ENCODE measurements at regions not wholly inside any gene's neighbourhood (a gene's known extent, or its start where the extent isn't known, plus 50 kb on each side); places are given as distances from the start of the nearest gene placed in this dataset.

DNA sequence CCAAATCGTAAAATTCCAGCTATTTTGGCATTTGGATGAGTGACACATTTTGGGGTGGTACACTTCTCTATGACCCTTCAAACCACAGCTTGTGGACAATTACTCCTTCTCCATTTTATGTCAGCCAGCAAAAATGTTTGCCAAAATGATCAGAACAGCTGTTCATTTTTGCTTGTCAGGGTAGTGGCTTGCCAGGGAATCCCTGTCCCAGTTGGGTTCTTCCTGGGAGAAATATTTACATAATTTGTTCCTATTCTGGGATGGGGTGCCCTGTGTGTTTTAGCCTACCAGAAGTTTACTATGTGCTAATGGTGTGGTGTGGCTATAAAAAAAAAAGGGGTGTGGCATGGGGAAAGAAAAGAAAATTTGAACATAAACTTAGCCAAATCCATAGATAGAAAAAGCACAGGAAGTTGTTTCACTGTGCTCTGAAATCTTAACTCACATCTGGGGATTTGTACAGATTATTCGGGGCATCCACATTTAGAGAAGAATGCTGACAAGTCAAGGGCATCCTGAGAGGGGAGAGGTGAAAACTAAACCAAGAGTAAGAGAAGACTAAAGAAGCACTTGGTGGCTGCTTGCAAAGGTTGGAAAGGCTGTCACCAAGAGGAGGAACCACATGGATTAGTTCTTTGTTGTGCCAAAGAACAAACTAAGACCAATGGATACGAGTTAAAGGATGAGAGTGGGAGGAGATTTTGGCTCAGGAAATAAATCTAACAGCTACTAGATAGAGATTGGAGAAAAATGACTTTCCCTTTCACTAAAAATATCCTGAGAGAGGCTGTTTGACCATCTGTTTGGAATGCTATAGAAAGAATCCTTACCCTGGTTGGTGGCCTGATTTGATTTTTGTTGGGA, 55.2 kb upstream of the RBM24 start:
- Mint-ChIP-seq H3K36me3 (ENCODE audit: low read depth, unreplicated experiment) (no peaks in the 10 kb centered on the region), H3K27me3 (ENCODE audit: unreplicated experiment) (no peaks in the 10 kb centered on the region), H3K27ac (ENCODE audit: unreplicated experiment) (no peak overlapping the region), H3K9me3 (ENCODE audit: unreplicated experiment) (peaks cover 4% of the 10 kb centered on the region), H3K4me3 (ENCODE audit: unreplicated experiment) (no peak overlapping the region), H3K4me1 (ENCODE audit: unreplicated experiment) (no peaks in the 10 kb centered on the region)
- TF ChIP-seq, protein P1, sequence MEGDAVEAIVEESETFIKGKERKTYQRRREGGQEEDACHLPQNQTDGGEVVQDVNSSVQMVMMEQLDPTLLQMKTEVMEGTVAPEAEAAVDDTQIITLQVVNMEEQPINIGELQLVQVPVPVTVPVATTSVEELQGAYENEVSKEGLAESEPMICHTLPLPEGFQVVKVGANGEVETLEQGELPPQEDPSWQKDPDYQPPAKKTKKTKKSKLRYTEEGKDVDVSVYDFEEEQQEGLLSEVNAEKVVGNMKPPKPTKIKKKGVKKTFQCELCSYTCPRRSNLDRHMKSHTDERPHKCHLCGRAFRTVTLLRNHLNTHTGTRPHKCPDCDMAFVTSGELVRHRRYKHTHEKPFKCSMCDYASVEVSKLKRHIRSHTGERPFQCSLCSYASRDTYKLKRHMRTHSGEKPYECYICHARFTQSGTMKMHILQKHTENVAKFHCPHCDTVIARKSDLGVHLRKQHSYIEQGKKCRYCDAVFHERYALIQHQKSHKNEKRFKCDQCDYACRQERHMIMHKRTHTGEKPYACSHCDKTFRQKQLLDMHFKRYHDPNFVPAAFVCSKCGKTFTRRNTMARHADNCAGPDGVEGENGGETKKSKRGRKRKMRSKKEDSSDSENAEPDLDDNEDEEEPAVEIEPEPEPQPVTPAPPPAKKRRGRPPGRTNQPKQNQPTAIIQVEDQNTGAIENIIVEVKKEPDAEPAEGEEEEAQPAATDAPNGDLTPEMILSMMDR (IDR thresholded peaks at IDR 0.05; ENCODE audit: unreplicated experiment), result no peak
- no peak for DNase-seq (ENCODE audit: low spot score)

DNA sequence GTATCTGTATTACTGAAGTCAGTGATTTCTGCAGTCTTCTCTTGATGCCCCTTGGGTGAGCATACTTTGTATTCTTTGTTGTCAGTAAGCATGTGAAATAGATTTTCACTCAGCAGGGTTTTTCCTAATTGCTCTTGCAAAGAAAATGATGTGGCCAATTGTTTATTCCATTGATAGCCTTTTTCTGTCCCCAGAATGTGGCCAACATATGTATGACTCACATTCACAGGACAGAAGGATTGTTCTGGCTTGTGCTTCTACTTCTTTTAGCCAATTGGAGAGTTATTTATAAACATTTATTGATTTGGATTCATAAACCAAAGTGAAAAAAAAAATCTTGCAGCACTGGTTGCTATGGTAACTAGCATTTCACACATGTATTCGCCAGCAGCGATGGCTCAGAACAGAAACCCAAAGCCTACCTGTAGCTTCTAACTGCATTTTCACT, 54.4 kb upstream of the RBM24 start:
- H3K27ac Mint-ChIP-seq (ENCODE audit: unreplicated experiment), result no peak overlapping the region

DNA sequence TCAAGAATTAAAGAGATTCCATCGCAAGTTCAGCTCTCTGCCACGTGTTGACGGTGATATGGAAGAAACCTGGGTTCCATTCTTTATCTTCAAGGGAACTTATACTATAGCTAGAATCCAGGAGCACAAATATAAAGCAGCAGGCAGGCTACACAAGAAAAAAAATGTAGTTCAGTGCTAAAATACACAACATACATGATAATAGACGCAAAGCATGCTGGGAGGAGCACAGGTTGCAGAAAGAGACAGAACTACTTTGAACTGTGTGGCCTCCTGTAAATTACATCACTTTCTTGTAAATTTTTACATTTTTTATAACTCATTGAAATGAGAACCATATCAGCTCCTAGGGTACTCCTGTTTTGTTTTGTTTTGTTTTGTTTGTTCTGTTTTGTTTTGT, 53.8 kb upstream of the RBM24 start:
- Mint-ChIP-seq H3K4me1 (ENCODE audit: unreplicated experiment) (no peaks in the 10 kb centered on the region), H3K27ac (ENCODE audit: unreplicated experiment) (no peak overlapping the region), H3K9me3 (ENCODE audit: unreplicated experiment) (peaks cover 4% of the 10 kb centered on the region), H3K36me3 (ENCODE audit: low read depth, unreplicated experiment) (no peaks in the 10 kb centered on the region), H3K4me3 (ENCODE audit: unreplicated experiment) (no peak overlapping the region), H3K27me3 (ENCODE audit: unreplicated experiment) (no peaks in the 10 kb centered on the region)
- no peak for DNase-seq (ENCODE audit: low spot score)
- TF ChIP-seq, protein P1 (IDR thresholded peaks at IDR 0.05; ENCODE audit: unreplicated experiment), result no peak

More for the DNA sequence above, 54.4 kb upstream of the RBM24 start:
- Mint-ChIP-seq H3K36me3 (ENCODE audit: low read depth, unreplicated experiment) (no peaks in the 10 kb centered on the region), H3K27me3 (ENCODE audit: unreplicated experiment) (no peaks in the 10 kb centered on the region), H3K4me1 (ENCODE audit: unreplicated experiment) (no peaks in the 10 kb centered on the region), H3K9me3 (ENCODE audit: unreplicated experiment) (peaks cover 4% of the 10 kb centered on the region), H3K4me3 (ENCODE audit: unreplicated experiment) (no peak overlapping the region)
- TF ChIP-seq, protein P1 (IDR thresholded peaks at IDR 0.05; ENCODE audit: unreplicated experiment), result no peak
- no peak for DNase-seq (ENCODE audit: low spot score)

All from endothelial cell (in vitro differentiated cells).